ENCODE measurements at regions not wholly inside any gene's neighbourhood (a gene's known extent, or its start where the extent isn't known, plus 50 kb on each side); places are given as distances from the start of the nearest gene placed in this dataset.

DNA sequence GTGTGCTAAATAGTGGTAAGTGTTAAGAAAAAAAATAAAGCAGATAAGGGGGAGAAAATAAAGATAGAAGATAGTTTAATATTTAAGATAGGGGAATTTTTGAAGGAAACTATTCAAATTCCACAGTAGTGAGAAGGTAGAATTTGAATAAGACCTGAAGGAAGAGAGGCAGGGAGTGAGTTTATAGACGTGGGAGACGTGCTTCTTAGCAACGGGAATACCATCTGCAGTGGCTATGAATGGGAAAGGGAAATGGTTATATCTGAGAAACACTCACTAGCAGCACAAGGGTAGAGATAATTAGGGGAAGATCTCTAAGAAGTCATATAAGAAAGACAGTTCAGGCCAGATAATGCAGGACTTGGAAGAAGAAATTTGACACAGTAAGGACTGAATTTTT, 854.5 kb upstream of the EPHA5 start:
- Histone ChIP-seq H3K27me3 (no peaks in the 10 kb centered on the region), H3K27ac (no peak overlapping the region), H3K9me3 (no peaks in the 10 kb centered on the region), H3K4me3 (no peak overlapping the region), H3K4me1 (no peaks in the 10 kb centered on the region), H3K36me3 (no peaks in the 10 kb centered on the region)
- intact Hi-C loops (cut with DNase I; ENCODE audit: low total_unique reads): no loop called here
- TF ChIP-seq POLR2A (IDR thresholded peaks at IDR 0.05) (no peak), CTCF (IDR thresholded peaks at IDR 0.05) (no peak)
- no peak for DNase-seq

- Histone ChIP-seq H3K36me3 (no peaks in the 10 kb centered on the region), H3K27me3 (no peaks in the 10 kb centered on the region), H3K27ac (no peak overlapping the region), H3K4me3 (no peak overlapping the region), H3K4me1 (no peaks in the 10 kb centered on the region), H3K9me3 (no peaks in the 10 kb centered on the region)
- TF ChIP-seq CTCF (IDR thresholded peaks at IDR 0.05): no peak
- TF ChIP-seq POLR2A (IDR thresholded peaks at IDR 0.05): no peak
- no peak for DNase-seq
- intact Hi-C loops (cut with DNase I; ENCODE audit: low total_unique reads): no loop called here
Measured at GRCh38 chr4:66522244-66522643, 852.0 kb upstream of the EPHA5 start.

- no peaks in the 10 kb centered on the region for H3K4me1 ChIP-seq
- no peak overlapping the region for H3K27ac ChIP-seq
- no peaks in the 10 kb centered on the region for H3K9me3 ChIP-seq
- DNase-seq: no peak
- TF ChIP-seq POLR2A (IDR thresholded peaks at IDR 0.05): no peak
- no peak for TF ChIP-seq CTCF (IDR thresholded peaks at IDR 0.05)
- peaks cover 0 to 2% of the 10 kb centered on the region in 2 donors for H3K27me3 ChIP-seq
- H3K36me3 ChIP-seq: no peaks in the 10 kb centered on the region
- no peak overlapping the region for H3K4me3 ChIP-seq
- intact Hi-C loops (cut with DNase I; ENCODE audit: low total_unique reads): no loop called here
Measured at GRCh38 chr4:66516940-66517339, 846.7 kb upstream of the EPHA5 start.

GRCh38 chr4:66506985-66507384, 836.7 kb upstream of the EPHA5 start:
- no peak for TF ChIP-seq CTCF (IDR thresholded peaks at IDR 0.05)
- TF ChIP-seq POLR2A (IDR thresholded peaks at IDR 0.05): no peak
- no peaks in the 10 kb centered on the region for H3K9me3 ChIP-seq
- intact Hi-C loops (cut with DNase I; ENCODE audit: low total_unique reads): no loop called here

DNA sequence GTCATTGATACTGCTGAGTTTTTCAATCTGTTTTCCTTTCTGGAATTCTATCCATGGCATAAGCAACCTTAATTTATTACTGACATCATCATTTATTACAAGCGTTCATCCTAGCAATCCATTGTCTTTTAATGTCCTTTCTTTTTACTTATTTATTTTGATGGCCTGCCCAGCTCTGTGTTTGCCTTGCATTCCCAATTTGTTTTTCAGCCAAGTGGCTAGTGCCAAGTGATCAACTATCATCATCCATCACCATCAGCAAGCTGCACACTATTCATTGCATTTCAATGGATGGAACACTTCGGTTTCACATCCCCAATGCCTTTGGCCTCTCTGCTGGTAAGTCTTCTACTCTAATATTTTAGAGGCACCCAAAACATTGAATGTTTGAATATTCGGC, 831.7 kb upstream of the EPHA5 start:
- Histone ChIP-seq H3K36me3 (no peaks in the 10 kb centered on the region), H3K9me3 (no peaks in the 10 kb centered on the region), H3K4me3 (no peak overlapping the region), H3K27ac (no peak overlapping the region), H3K4me1 (no peaks in the 10 kb centered on the region), H3K27me3 (no peaks in the 10 kb centered on the region)
- intact Hi-C loops (cut with DNase I; ENCODE audit: low total_unique reads): no loop called here
- DNase-seq: no peak
- TF ChIP-seq CTCF (IDR thresholded peaks at IDR 0.05) (no peak), POLR2A (IDR thresholded peaks at IDR 0.05) (no peak)

More at GRCh38 chr4:66506985-66507384, 836.7 kb upstream of the EPHA5 start:
- H3K27ac ChIP-seq: no peak overlapping the region
- no peak for DNase-seq
- H3K4me1 ChIP-seq: no peaks in the 10 kb centered on the region
- H3K4me3 ChIP-seq: no peak overlapping the region
- H3K36me3 ChIP-seq: no peaks in the 10 kb centered on the region
- no peaks in the 10 kb centered on the region for H3K27me3 ChIP-seq

Measured in uterus (tissue), 3 donors.